ENCODE measurements at regions not wholly inside any gene's neighbourhood (a gene's known extent, or its start where the extent isn't known, plus 50 kb on each side); places are given as distances from the start of the nearest gene placed in this dataset.

GRCh38 chr5:28743716-28744110 is 1705.3 kb upstream of the CDH9 start:
- H3K36me3 ChIP-seq: no peaks in the 10 kb centered on the region
- no peaks in the 10 kb centered on the region for H3K4me1 ChIP-seq (ENCODE audit: insufficient read depth)
- intact Hi-C loops (cut with DNase I): no loop called here
- no peak overlapping the region for H3K4me3 ChIP-seq
- no peak for TF ChIP-seq EP300 (IDR thresholded peaks at IDR 0.05)
- H3K27ac ChIP-seq: no peak overlapping the region
- no peak for DNase-seq
- no peaks in the 10 kb centered on the region for H3K27me3 ChIP-seq
- no peaks in the 10 kb centered on the region for H3K9me3 ChIP-seq

GRCh38 chr5:28743025-28743715 is 1704.8 kb upstream of the CDH9 start:
- Histone ChIP-seq H3K27me3 (no peaks in the 10 kb centered on the region), H3K9me3 (no peaks in the 10 kb centered on the region), H3K36me3 (no peaks in the 10 kb centered on the region), H3K4me1 (ENCODE audit: insufficient read depth) (no peaks in the 10 kb centered on the region), H3K4me3 (no peak overlapping the region), H3K27ac (no peak overlapping the region)
- intact Hi-C loops (cut with DNase I): no loop called here
- WGBS, 3 donors: 25 to 26% (median 25%) methylated on average over 1 of the region's 1 CpG
- DNase-seq: no peak
- TF ChIP-seq EP300 (IDR thresholded peaks at IDR 0.05) (no peak), CTCF (IDR thresholded peaks at IDR 0.05) (no peak), POLR2A (IDR thresholded peaks at IDR 0.05) (no peak)

- Histone ChIP-seq H3K27me3 (no peaks in the 10 kb centered on the region), H3K27ac (no peak overlapping the region), H3K4me1 (ENCODE audit: insufficient read depth) (no peaks in the 10 kb centered on the region), H3K36me3 (no peaks in the 10 kb centered on the region), H3K9me3 (no peaks in the 10 kb centered on the region), H3K4me3 (no peak overlapping the region)
- TF ChIP-seq POLR2A (IDR thresholded peaks at IDR 0.05): no peak
- no peak for TF ChIP-seq EP300 (IDR thresholded peaks at IDR 0.05)
- no peak for TF ChIP-seq CTCF (IDR thresholded peaks at IDR 0.05)
- WGBS, 3 donors: 83 to 85% (median 84%) methylated on average over 2 of the region's 2 CpGs
- DNase-seq: no peak
- intact Hi-C loops (cut with DNase I): no loop called here
These were observed 1699.3 kb upstream of the CDH9 start for GRCh38 chr5:28737682-28738081.

- TF ChIP-seq CTCF (IDR thresholded peaks at IDR 0.05) (no peak), EP300 (IDR thresholded peaks at IDR 0.05) (no peak), POLR2A (IDR thresholded peaks at IDR 0.05) (no peak)
- no peaks in the 10 kb centered on the region for H3K9me3 ChIP-seq
- H3K27me3 ChIP-seq: no peaks in the 10 kb centered on the region
- H3K4me3 ChIP-seq: no peak overlapping the region
- no peaks in the 10 kb centered on the region for H3K4me1 ChIP-seq (ENCODE audit: insufficient read depth)
- DNase-seq: no peak
- no peaks in the 10 kb centered on the region for H3K36me3 ChIP-seq
- intact Hi-C loops (cut with DNase I): no loop called here
- H3K27ac ChIP-seq: no peak overlapping the region
These were observed 1698.8 kb upstream of the CDH9 start for GRCh38 chr5:28737222-28737621.

- no peak overlapping the region for H3K4me3 ChIP-seq
- TF ChIP-seq POLR2A (IDR thresholded peaks at IDR 0.05): no peak
- TF ChIP-seq EP300 (IDR thresholded peaks at IDR 0.05): no peak
- intact Hi-C loops (cut with DNase I): no loop called here
- H3K36me3 ChIP-seq: no peaks in the 10 kb centered on the region
- 82 to 89% (median 83%) methylated on average over 3 of the region's 3 CpGs for WGBS, 3 donors
- H3K27ac ChIP-seq: no peak overlapping the region
- no peaks in the 10 kb centered on the region for H3K4me1 ChIP-seq (ENCODE audit: insufficient read depth)
- DNase-seq: no peak
- H3K27me3 ChIP-seq: no peaks in the 10 kb centered on the region
- no peaks in the 10 kb centered on the region for H3K9me3 ChIP-seq
These were observed 1696.0 kb upstream of the CDH9 start for GRCh38 chr5:28734396-28734795.

All from ovary (tissue), 7 donors.